Astrocyte of the spinal cord (primary cell): ENCODE measurements at regions not wholly inside any gene's neighbourhood (a gene's known extent, or its start where the extent isn't known, plus 50 kb on each side); places are given as distances from the start of the nearest gene placed in this dataset.

ENCODE experiments used
- DNase-seq: peaks from one replicate; pipeline ENCODE4 v3.0.0; 2011; ENCODE audit warnings: low read depth, low spot score
- H3K4me3 ChIP-seq: 2 replicates; pipeline ENCODE4 v1.5.1; 2011; ENCODE audit warnings: low read depth, mild to moderate bottlenecking, low read length, moderate library complexity
- CTCF ChIP-seq: IDR thresholded peaks from 2 replicates; pipeline ENCODE4 v1.5.1; 2012; ENCODE audit warnings: low read depth, mild to moderate bottlenecking, low read length, inconsistent platforms
- in situ Hi-C: cut with HindIII; loops from 2 replicates; pipeline ENCODE4 v1.10.0; 2017; ENCODE audit warnings: low sequenced_read_pairs

- in situ Hi-C loops: no loop called here
- TF ChIP-seq CTCF: no peak
- DNase-seq: no peak
- H3K4me3 ChIP-seq: no peak overlapping the region
Measured at GRCh38 chr2:139055202-139055601, 275.0 kb upstream of the NXPH2 start.

- no peak overlapping the region for H3K4me3 ChIP-seq
- no peak for TF ChIP-seq CTCF
- in situ Hi-C loops: no loop called here
- DNase-seq: no peak
Measured at GRCh38 chr2:139048017-139048416, 267.8 kb upstream of the NXPH2 start.

GRCh38 chr2:139045524-139045923 lies 265.3 kb upstream of the NXPH2 start:
- no peak overlapping the region for H3K4me3 ChIP-seq
- no peak for DNase-seq
- in situ Hi-C loops: no loop called here
- TF ChIP-seq CTCF: no peak

GRCh38 chr2:139034064-139034463 lies 253.9 kb upstream of the NXPH2 start:
- TF ChIP-seq CTCF: no peak
- no peak overlapping the region for H3K4me3 ChIP-seq
- no peak for DNase-seq
- in situ Hi-C loops: no loop called here

- DNase-seq: peak; percentile 82
- H3K4me3 ChIP-seq: no peak overlapping the region
- in situ Hi-C loops: no loop called here
- TF ChIP-seq CTCF: no peak
Measured at GRCh38 chr2:139033300-139033699, 253.1 kb upstream of the NXPH2 start.

GRCh38 chr2:139031722-139032121 lies 251.5 kb upstream of the NXPH2 start:
- in situ Hi-C loops: no loop called here
- no peak overlapping the region for H3K4me3 ChIP-seq
- peak; percentile 35 for TF ChIP-seq CTCF
- DNase-seq: peak; percentile 17

- no peak overlapping the region for H3K4me3 ChIP-seq
- TF ChIP-seq CTCF: no peak
- in situ Hi-C loops: no loop called here
- no peak for DNase-seq
Measured at GRCh38 chr2:139020287-139020686, 240.1 kb upstream of the NXPH2 start.
